ENCODE measurements at regions not wholly inside any gene's neighbourhood (a gene's known extent, or its start where the extent isn't known, plus 50 kb on each side); places are given as distances from the start of the nearest gene placed in this dataset.
A peak's percentile ranks its signal among the peaks of the same experiment; 100 is the strongest.
"Not testable (repeated sequence)": the region's sequence is repeated elsewhere in the genome, so short reads cannot be mapped to it uniquely, and the experiment has no call there.

DNA sequence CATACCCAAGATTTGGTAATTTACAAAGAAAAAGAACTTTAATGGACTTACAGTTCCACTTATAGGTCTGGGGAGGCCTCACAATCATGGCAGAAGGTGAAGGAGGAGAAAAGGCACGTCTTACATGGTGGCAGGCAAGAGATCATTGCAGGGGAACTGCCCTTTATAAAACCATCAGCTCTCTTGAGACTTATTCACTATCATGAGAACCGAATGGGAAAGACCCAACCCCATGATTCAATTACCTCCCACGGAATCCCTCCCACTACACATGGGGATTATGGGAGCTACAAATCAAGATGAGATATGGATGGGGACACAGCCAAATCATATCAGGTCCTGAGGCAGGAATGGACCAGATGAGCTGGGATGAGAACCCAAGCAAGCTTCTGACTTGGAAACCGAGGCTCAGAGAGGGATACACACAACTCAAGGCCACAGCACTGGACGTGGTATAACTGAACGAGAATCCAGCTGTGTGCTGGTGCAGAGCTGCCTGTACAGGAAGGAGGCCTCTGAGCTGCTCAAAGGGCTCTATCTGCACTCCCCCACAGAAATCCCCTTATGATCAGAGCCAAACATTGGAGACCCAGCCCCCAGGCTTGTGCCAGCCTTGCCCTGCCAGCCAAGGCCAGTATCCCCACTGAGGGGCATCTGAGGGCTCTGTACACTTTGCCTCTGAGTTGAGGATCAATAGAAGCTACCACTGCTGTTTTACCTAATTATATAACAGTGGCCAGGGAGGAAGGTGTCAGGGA lies 137.8 kb downstream of the CEBPB start:
- no peak for ATAC-seq
- no peak for DNase-seq

DNA sequence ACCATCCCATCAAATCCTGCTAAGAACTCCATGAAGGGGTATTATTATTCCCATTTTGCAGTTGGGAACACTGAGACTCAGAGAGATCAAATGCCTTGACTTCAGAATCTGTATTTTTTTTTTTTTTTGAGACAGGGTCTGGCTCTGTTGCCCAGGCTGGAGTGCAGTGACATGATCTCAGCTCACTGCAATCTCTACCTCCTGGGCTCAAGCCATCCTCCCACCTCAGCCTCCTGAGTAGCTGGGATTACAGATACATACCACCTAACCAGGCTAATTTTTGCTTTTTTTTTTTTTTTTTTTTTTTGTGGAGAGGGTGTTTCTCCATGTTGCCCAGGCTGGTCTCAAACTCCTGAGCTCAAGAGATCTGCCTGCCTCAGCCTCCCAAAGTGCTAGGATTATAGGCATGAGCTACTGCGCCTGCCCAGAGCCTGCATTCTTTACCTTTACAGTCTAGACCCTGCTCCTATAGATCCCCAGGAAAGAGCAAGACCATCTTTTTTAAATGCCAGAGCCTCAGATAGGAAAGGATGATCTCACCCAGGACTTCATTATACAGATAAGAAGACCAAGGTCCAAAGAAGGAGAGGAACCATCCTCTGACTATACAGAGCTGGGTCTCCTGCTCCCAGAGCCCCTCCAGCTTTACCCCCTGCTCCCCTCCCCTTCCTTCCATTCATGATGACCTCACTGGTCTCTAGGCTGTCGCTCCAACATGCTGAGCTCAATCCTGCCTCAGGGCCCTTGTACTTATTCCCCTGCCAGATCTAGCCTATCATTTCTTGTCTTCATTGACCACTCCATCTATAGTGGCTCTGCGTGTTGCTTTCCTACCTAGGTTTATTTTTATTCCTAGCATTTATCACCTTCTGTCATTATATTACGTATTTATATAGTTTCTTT lies 138.6 kb downstream of the CEBPB start:
- ATAC-seq (no peak), DNase-seq (no peak)
- Histone ChIP-seq H3K9me3 (ENCODE audit: control insufficient read depth, low read length) (no peaks in the 10 kb centered on the region), H3K27ac (ENCODE audit: low read length) (no peak overlapping the region), H3K4me1 (ENCODE audit: control insufficient read depth, insufficient read depth, low read length) (no peaks in the 10 kb centered on the region), H3K27me3 (ENCODE audit: control insufficient read depth, insufficient read depth) (no peaks in the 10 kb centered on the region), H3K4me3 (ENCODE audit: low read length) (no peak overlapping the region)
- WGBS = 93% methylated on average over 4 of the region's 4 CpGs
- intact Hi-C loops (cut with DNase I) = no loop called here

More for the DNA sequence above, 137.8 kb downstream of the CEBPB start:
- no peaks in the 10 kb centered on the region for H3K4me1 ChIP-seq (ENCODE audit: control insufficient read depth, insufficient read depth, low read length)
- 77% methylated on average over 6 of the region's 6 CpGs for WGBS
- H3K27me3 ChIP-seq (ENCODE audit: control insufficient read depth, insufficient read depth) = no peaks in the 10 kb centered on the region
- no peaks in the 10 kb centered on the region for H3K9me3 ChIP-seq (ENCODE audit: control insufficient read depth, low read length)
- no peak overlapping the region for H3K4me3 ChIP-seq (ENCODE audit: low read length)
- intact Hi-C loops (cut with DNase I) = no loop called here
- H3K27ac ChIP-seq (ENCODE audit: low read length) = no peak overlapping the region

DNA sequence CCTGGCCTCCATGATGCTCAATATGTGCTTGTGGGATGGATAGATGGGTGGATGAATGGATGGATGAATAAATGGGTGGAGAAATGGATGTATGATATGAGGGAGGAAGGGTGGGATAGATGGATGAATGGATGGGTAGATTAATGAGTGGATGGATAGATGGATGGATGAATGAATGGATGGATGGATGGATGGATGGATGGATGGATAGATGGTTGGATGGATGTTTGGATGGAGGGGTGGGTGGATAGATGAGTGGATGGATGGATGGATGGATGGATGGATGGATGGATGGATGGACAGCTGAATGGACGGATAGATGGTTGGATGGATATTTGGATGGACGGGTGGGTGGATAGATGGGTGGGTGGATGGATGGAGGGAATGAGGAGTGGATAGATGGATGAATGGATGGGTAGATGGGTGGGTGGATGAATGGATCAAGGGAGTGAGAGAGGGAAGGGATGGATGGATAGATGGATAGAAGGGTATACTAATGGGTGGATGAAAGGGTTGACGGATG lies 139.4 kb downstream of the CEBPB start:
- Histone ChIP-seq H3K4me3 (ENCODE audit: low read length) (no peak overlapping the region), H3K27me3 (ENCODE audit: control insufficient read depth, insufficient read depth) (no peaks in the 10 kb centered on the region), H3K9me3 (ENCODE audit: control insufficient read depth, low read length) (no peaks in the 10 kb centered on the region), H3K4me1 (ENCODE audit: control insufficient read depth, insufficient read depth, low read length) (no peaks in the 10 kb centered on the region), H3K27ac (ENCODE audit: low read length) (no peak overlapping the region)
- no peak for ATAC-seq
- no peak for DNase-seq
- intact Hi-C loops (cut with DNase I) = no loop called here
- 88% methylated on average over 3 of the region's 3 CpGs for WGBS

DNA sequence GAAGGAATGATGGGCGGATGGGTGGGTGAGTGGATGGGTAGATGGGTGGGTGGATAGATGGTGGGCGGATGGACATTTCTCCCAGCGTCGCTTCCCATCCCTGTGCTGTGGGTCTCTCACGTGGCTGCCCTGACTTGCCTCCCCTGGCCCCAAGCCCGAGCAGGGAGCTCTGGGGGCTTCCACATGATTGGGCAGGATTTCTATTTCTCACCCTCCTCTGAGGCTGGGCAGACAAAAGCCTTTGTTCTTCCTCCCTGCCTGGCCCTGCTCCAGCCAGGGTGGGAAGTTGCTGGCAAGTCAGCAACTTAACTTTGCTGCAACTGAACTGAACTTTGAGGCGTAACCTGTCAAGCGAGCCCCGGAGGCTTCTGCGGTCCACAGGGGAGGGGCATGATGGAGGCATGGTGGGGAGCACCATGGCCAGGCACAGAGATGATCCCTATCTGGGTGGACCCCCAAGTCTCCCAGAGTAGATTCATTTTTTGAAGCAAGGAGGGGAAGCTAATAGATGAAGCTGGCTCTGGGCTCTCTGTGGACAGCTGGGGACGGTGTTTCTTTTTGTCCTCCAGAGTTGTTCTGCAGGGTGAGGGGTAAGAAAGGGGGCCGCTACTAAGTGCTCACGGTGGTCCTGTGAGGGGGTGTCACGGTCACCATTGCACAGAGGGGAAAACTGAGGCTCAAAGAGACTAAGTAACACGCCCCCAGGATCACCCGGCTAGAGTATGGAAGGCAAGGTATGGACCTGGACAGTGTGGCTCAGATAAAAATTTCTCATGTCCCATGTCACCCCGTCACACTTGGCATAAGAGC lies 140.1 kb downstream of the CEBPB start:
- ATAC-seq (no peak), DNase-seq (no peak)

DNA sequence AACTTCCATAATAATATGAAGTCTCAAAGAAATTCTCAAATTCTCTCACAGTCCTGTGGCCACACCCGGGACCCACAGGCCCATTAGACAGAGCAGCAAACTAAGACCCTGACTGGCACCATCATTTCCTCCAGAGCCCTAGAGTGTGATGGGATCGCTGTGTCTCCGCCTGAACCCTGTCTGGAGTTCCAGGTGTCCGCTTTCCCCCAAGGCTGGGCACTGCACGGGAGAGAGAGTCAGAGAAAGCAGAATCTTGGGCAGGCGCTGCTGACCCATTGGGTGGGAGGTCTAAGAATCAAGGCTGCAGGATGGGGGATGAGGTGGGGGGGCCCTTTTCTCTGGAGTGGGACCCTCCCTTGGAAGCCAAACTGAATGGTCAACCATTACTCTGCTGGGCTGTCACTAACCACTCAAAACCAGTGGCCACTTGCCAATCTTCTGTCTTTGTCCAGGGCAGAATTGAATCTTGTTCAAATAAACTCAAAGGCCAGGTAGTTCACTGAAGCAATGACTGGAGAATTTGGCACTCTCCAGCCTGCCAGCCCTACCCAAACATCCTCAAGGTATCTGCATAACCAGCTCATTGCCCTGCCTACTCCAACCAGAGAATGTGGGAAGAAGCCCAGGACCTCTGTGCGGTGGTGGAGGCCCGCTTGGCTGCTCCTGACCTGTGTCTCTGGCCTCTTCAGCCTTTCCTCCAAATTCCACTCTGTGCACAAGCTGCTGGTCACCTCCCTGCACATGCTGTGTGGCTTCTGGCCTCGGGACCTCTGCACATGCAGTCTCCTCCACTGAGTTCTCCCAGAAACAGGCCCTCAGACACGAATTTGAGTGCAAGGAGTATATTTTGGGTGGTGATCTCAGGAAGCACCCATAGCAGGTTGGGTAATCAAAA lies 141.1 kb downstream of the CEBPB start:
- no peaks in the 10 kb centered on the region for H3K4me1 ChIP-seq (ENCODE audit: control insufficient read depth, insufficient read depth, low read length)
- DNase-seq (no peak), ATAC-seq (peak in 1 of 2 donors; percentile 15)
- no peaks in the 10 kb centered on the region for H3K9me3 ChIP-seq (ENCODE audit: control insufficient read depth, low read length)
- H3K4me3 ChIP-seq (ENCODE audit: low read length) = no peak overlapping the region
- no peaks in the 10 kb centered on the region for H3K27me3 ChIP-seq (ENCODE audit: control insufficient read depth, insufficient read depth)
- 95% methylated on average over 10 of the region's 10 CpGs for WGBS
- H3K27ac ChIP-seq (ENCODE audit: low read length) = no peak overlapping the region
- intact Hi-C loops (cut with DNase I) = no loop called here

More for the DNA sequence above, 140.1 kb downstream of the CEBPB start:
- 67% methylated on average over 17 of the region's 17 CpGs for whole genome bisulfite sequencing
- no peak overlapping the region for H3K4me3 ChIP-seq (ENCODE audit: low read length)
- intact Hi-C loops (cut with DNase I) = no loop called here
- H3K9me3 ChIP-seq (ENCODE audit: control insufficient read depth, low read length) = no peaks in the 10 kb centered on the region
- no peaks in the 10 kb centered on the region for H3K4me1 ChIP-seq (ENCODE audit: control insufficient read depth, insufficient read depth, low read length)
- no peak overlapping the region for H3K27ac ChIP-seq (ENCODE audit: low read length)
- no peaks in the 10 kb centered on the region for H3K27me3 ChIP-seq (ENCODE audit: control insufficient read depth, insufficient read depth)

DNA sequence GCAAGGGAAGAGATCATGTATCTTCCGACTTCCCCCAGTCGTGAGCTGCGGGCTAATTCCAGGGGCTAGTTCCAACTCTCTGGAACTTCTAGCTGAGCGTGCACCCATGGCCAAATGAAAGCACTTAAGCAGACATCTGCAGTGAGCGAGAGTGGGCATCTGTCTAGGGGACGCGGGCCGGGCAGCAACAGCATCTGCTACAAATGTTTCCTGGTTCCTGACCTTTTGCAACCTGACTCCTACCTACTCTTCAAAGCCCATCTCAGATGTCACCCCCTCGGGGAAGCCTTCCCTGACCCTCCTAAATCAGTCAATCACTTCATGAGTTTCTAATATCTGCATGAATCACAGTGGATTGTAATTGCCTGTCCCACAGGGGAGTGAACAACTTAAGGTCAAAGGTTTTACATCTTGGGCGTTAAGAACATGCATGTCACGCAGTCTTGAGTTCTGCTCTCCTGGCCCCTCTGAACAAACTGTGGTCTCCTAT lies 141.9 kb downstream of the CEBPB start:
- Histone ChIP-seq H3K27me3 (ENCODE audit: control insufficient read depth, insufficient read depth) (no peaks in the 10 kb centered on the region), H3K9me3 (ENCODE audit: control insufficient read depth, low read length) (no peaks in the 10 kb centered on the region), H3K4me1 (ENCODE audit: control insufficient read depth, insufficient read depth, low read length) (no peaks in the 10 kb centered on the region), H3K4me3 (ENCODE audit: low read length) (no peak overlapping the region), H3K27ac (ENCODE audit: low read length) (no peak overlapping the region)
- intact Hi-C loops (cut with DNase I) = no loop called here
- WGBS = 89% methylated on average over 11 of the region's 11 CpGs
- ATAC-seq (no peak), DNase-seq (no peak)

DNA sequence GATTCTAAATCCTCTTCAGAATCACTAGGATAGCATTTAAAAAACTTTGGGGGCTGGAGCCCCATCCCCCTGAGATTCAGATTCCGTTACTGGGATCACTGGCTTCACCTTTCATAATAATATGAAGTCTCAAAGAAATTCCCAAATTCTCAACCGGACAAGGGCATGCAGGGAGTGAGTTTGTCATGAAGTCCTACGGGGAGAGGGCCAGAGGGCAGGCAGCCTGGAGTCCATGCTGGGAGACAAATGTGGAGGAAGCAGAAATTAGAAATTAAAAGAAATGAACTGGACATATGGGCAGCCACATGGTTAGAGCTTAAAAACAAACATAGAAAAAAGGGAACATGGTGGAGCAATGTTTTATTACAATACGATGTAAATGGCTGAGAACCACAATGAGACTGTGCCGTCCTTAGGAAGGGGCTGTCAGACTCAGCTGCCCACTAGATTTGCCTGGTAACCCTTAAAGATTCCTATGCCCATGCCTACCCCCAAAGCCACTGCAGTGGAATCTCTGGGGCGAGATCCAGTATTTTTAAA lies 142.6 kb downstream of the CEBPB start:
- H3K4me1 ChIP-seq (ENCODE audit: control insufficient read depth, insufficient read depth, low read length) = no peaks in the 10 kb centered on the region
- no peak for ATAC-seq
- H3K4me3 ChIP-seq (ENCODE audit: low read length) = no peak overlapping the region
- intact Hi-C loops (cut with DNase I) = no loop called here
- no peak for DNase-seq
- no peaks in the 10 kb centered on the region for H3K9me3 ChIP-seq (ENCODE audit: control insufficient read depth, low read length)
- no peak overlapping the region for H3K27ac ChIP-seq (ENCODE audit: low read length)
- WGBS = 87% methylated on average over 6 of the region's 6 CpGs
- H3K27me3 ChIP-seq (ENCODE audit: control insufficient read depth, insufficient read depth) = no peaks in the 10 kb centered on the region

DNA sequence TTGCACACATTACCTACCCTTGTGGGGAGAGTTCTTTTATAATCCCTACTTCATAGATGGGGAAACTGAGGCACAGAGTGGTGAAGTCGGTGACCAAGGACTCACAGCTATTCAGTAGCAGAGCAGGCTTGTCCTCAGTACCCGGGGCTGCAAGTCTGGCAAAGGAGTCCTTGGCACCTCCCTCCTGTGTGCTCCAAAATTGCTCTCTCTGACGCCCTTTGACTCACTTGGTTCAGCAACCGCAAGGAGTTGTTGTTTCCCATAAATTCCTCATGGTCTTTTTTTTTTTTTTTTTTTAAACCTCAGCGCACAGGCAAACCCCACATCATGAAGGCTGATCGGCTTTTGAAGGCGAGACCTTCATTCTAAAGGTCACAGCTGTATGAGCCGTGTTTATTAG lies 143.2 kb downstream of the CEBPB start:
- Histone ChIP-seq H3K4me1 (ENCODE audit: control insufficient read depth, insufficient read depth, low read length) (no peaks in the 10 kb centered on the region), H3K4me3 (ENCODE audit: low read length) (no peak overlapping the region), H3K9me3 (ENCODE audit: control insufficient read depth, low read length) (no peaks in the 10 kb centered on the region), H3K27me3 (ENCODE audit: control insufficient read depth, insufficient read depth) (no peaks in the 10 kb centered on the region), H3K27ac (ENCODE audit: low read length) (no peak overlapping the region)
- intact Hi-C loops (cut with DNase I) = no loop called here
- DNase-seq = no peak
- no peak for ATAC-seq
- WGBS = 84% methylated on average over 8 of the region's 8 CpGs

DNA sequence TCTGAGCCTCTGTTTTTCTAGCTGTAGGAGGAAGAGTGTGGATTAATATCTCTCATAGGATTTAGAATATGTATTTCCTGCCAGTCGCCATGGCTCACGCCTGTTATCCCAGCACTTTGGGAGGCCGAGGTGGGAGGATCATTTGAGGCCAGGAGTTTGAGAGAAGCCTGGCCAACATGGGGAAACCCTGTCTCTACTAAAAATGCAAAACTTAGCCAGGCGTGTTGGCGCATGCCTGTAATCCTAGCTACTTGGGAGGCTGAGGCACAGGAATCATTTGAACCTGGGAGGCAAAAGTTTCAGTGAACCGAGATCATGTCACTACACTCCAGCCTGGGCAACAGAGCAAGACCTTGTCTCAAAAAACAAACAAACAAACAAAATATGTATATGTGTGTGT lies 143.9 kb downstream of the CEBPB start:
- intact Hi-C loops (cut with DNase I); H3K4me3 ChIP-seq (ENCODE audit: low read length); H3K4me1 ChIP-seq (ENCODE audit: control insufficient read depth, insufficient read depth, low read length); DNase-seq; H3K27me3 ChIP-seq (ENCODE audit: control insufficient read depth, insufficient read depth); H3K27ac ChIP-seq (ENCODE audit: low read length); H3K9me3 ChIP-seq (ENCODE audit: control insufficient read depth, low read length); ATAC-seq: not testable (repeated sequence)
- WGBS = 84% methylated on average over 6 of the region's 6 CpGs

DNA sequence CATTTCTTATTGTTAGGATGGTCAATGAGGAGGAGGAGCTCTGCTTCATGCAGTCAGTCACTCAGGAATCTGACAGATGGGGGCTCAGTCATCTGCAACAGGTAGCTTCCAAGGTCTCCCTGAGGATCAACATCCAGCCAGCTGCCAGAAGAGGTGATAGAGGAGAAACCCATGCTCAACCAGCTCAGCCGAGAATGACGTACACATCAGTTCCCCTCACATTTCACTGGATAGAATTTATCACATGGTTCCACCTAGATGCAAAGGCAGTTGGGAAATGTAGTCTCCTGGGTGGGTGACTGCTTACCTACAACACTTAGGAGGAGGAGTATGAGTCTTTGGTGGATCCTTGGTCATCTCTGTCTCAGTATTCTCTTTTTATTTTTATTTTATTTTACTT lies 144.5 kb downstream of the CEBPB start:
- WGBS = 14% methylated on average over 2 of the region's 2 CpGs
- peak in 1 of 2 donors; percentile 54 for ATAC-seq
- intact Hi-C loops (cut with DNase I) = no loop called here
- no peak for DNase-seq
- no peak overlapping the region for H3K4me3 ChIP-seq (ENCODE audit: low read length)
- no peaks in the 10 kb centered on the region for H3K9me3 ChIP-seq (ENCODE audit: control insufficient read depth, low read length)
- H3K4me1 ChIP-seq (ENCODE audit: control insufficient read depth, insufficient read depth, low read length) = no peaks in the 10 kb centered on the region
- no peak overlapping the region for H3K27ac ChIP-seq (ENCODE audit: low read length)
- H3K27me3 ChIP-seq (ENCODE audit: control insufficient read depth, insufficient read depth) = no peaks in the 10 kb centered on the region
